Neutrophil (primary cell): ENCODE measurements at regions not wholly inside any gene's neighbourhood (a gene's known extent, or its start where the extent isn't known, plus 50 kb on each side); places are given as distances from the start of the nearest gene placed in this dataset.
"Not testable (repeated sequence)": the region's sequence is repeated elsewhere in the genome, so short reads cannot be mapped to it uniquely, and the experiment has no call there.

ENCODE experiments used
- H3K27ac ChIP-seq: fragments of 200-600 bp; sonication (generic); 2 replicates; pipeline ENCODE4 v1.5.1; 2016; ENCODE audit warnings: mild to moderate bottlenecking, moderate library complexity
- H3K27me3 ChIP-seq: fragments of 200-600 bp; sonication (generic); 2 replicates; pipeline ENCODE4 v1.6.0; 2016; ENCODE audit warnings: mild to moderate bottlenecking
- H3K36me3 ChIP-seq: fragments of 200-600 bp; sonication (generic); 2 replicates; pipeline ENCODE4 v1.5.1; 2017
- H3K4me1 ChIP-seq, 2 experiments: fragments of 200-600 bp in 1 of 2; sonication (generic) in 1 of 2; 1 replicate in 1 of 2; 2 replicates in 1 of 2; pipeline versions ENCODE4 v1.5.1 to v1.6.1; 2013 to 2016; ENCODE audit warnings: low read depth in 1 of 2, low read length in 1 of 2, mild to moderate bottlenecking in 1 of 2, moderate library complexity in 1 of 2; ENCODE audit not compliant: control insufficient read depth in 1 of 2, insufficient read depth in 1 of 2
- H3K4me3 ChIP-seq, 2 experiments: fragments of 200-600 bp in 1 of 2; sonication (generic) in 1 of 2; 1 replicate in 1 of 2; 2 replicates in 1 of 2; pipeline ENCODE4 v1.5.1; 2013 to 2016; ENCODE audit warnings: low read depth in 1 of 2, low read length in 1 of 2, mild to moderate bottlenecking in 1 of 2, moderate library complexity in 1 of 2
- H3K9me3 ChIP-seq: fragments of 200-600 bp; sonication (generic); 2 replicates; pipeline ENCODE4 v1.5.1; 2016
- TF ChIP-seq, protein P1 (sequence below): fragments of 200-600 bp; sonication (generic); IDR thresholded peaks from 2 replicates; pipeline ENCODE4 v1.5.1; 2016; ENCODE audit warnings: antibody characterized with exemption

DNA sequence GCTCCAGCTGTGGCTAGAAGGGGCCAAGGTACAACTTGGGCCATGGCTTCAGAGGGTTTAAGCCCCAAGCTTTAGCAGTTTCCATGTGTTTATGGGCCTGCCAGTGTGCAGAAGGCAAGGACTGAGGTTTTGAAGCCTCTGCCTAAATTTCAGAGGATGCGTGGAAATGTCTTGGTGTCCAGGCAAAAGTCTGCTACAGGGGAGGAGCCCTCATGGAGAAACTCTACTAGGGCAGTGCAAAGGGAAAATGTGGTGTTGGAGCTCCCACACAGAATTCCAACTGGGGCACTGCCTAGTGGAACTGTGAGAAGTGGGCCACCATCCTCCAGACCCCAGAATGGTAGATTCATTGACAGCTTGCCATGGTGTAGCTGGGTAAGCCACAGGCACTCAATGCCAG, 527.2 kb upstream of the RORB start:
- no peaks in the 10 kb centered on the region for H3K4me1 ChIP-seq
- H3K9me3 ChIP-seq = no peaks in the 10 kb centered on the region
- no peak overlapping the region for H3K4me3 ChIP-seq
- no peaks in the 10 kb centered on the region for H3K36me3 ChIP-seq
- H3K27ac ChIP-seq = no peak overlapping the region
- TF ChIP-seq, protein P1, sequence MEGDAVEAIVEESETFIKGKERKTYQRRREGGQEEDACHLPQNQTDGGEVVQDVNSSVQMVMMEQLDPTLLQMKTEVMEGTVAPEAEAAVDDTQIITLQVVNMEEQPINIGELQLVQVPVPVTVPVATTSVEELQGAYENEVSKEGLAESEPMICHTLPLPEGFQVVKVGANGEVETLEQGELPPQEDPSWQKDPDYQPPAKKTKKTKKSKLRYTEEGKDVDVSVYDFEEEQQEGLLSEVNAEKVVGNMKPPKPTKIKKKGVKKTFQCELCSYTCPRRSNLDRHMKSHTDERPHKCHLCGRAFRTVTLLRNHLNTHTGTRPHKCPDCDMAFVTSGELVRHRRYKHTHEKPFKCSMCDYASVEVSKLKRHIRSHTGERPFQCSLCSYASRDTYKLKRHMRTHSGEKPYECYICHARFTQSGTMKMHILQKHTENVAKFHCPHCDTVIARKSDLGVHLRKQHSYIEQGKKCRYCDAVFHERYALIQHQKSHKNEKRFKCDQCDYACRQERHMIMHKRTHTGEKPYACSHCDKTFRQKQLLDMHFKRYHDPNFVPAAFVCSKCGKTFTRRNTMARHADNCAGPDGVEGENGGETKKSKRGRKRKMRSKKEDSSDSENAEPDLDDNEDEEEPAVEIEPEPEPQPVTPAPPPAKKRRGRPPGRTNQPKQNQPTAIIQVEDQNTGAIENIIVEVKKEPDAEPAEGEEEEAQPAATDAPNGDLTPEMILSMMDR = no peak
- H3K27me3 ChIP-seq = no peaks in the 10 kb centered on the region

GRCh38 chr9:73976424-73976823, 520.7 kb upstream of the RORB start:
- not testable (repeated sequence) for H3K27ac ChIP-seq, H3K9me3 ChIP-seq, H3K4me3 ChIP-seq, H3K27me3 ChIP-seq, H3K36me3 ChIP-seq, H3K4me1 ChIP-seq

- Histone ChIP-seq H3K27me3 (no peaks in the 10 kb centered on the region), H3K4me1 (no peaks in the 10 kb centered on the region), H3K27ac (no peak overlapping the region), H3K4me3 (no peak overlapping the region), H3K36me3 (no peaks in the 10 kb centered on the region), H3K9me3 (no peaks in the 10 kb centered on the region)
- TF ChIP-seq, protein P1 = no peak
Observed at GRCh38 chr9:73979894-73980264, 517.3 kb upstream of the RORB start.

DNA sequence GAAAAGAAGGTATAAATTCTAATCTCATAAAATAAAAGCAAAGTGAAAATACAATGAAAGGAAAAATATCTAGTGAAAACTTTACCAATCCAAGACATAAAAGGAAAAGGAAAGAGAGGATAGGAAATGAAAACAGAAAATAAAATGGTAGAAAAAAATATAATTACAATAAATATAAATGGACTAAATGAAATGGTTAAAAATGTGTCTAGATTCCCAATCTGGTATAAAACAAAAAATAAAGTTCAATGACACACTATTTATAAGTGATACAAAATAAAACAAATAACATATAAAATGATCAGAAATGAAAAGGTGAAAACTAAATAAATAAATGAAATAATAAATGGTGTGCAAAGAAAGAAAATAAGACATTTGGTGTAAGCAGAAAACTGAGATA, 516.4 kb upstream of the RORB start:
- Histone ChIP-seq H3K27me3 (no peaks in the 10 kb centered on the region), H3K9me3 (no peaks in the 10 kb centered on the region), H3K4me1 (no peaks in the 10 kb centered on the region), H3K36me3 (no peaks in the 10 kb centered on the region), H3K4me3 (no peak overlapping the region), H3K27ac (no peak overlapping the region)
- TF ChIP-seq, protein P1 = no peak

DNA sequence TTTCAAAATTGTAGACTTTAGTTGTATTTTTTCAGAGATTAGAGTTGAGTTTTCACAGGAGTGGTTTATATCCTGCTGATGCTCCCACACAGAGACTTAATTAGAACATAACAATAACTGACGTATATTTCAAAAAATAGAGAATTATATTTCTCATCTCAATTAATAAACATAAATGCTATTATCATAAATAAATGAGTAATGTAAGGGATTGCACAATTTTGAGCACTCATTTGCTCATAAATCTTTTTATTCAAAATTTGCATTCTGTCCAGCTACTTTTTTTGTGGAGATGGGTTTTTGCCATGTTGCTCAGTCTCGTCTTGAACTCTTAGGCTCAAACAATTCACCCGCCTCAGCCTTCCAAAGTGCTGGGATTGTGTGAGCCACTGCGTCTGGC, 515.7 kb upstream of the RORB start:
- no peak overlapping the region for H3K27ac ChIP-seq
- no peaks in the 10 kb centered on the region for H3K9me3 ChIP-seq
- H3K27me3 ChIP-seq = no peaks in the 10 kb centered on the region
- no peaks in the 10 kb centered on the region for H3K36me3 ChIP-seq
- TF ChIP-seq, protein P1 = no peak
- no peak overlapping the region for H3K4me3 ChIP-seq
- H3K4me1 ChIP-seq = no peaks in the 10 kb centered on the region

GRCh38 chr9:73995836-73996235, 501.3 kb upstream of the RORB start:
- H3K9me3 ChIP-seq = no peaks in the 10 kb centered on the region
- no peaks in the 10 kb centered on the region for H3K27me3 ChIP-seq
- H3K36me3 ChIP-seq = no peaks in the 10 kb centered on the region
- TF ChIP-seq, protein P1 = no peak
- no peak overlapping the region for H3K4me3 ChIP-seq
- H3K4me1 ChIP-seq = no peaks in the 10 kb centered on the region
- H3K27ac ChIP-seq = no peak overlapping the region
